Spleen (tissue), 7 donors: ENCODE measurements at regions not wholly inside any gene's neighbourhood (a gene's known extent, or its start where the extent isn't known, plus 50 kb on each side); places are given as distances from the start of the nearest gene placed in this dataset.

Source experiments
- POLR2A ChIP-seq, 3 donors: fragments of 450-650 bp; IDR thresholded peaks; one replicate each; pipeline ENCODE4 v1.5.1; 2017; ENCODE audit warnings: antibody characterized with exemption in 3 of 3, mild to moderate bottlenecking in 1 of 3
- POLR2AphosphoS5 ChIP-seq, 3 donors: sonication (generic); formaldehyde crosslinking; IDR thresholded peaks; one replicate each; pipeline ENCODE4 v1.5.1; 2017; ENCODE audit warnings: antibody characterized with exemption in 3 of 3
- TF ChIP-seq, protein P1 (sequence below), 11 experiments: fragments of 200-600 bp in 7 of 11; fragments of 450-650 bp in 4 of 11; sonication (generic) in 4 of 11; IDR thresholded peaks in 8 of 11; conservative IDR thresholded peaks in 3 of 11; 1 replicate in 7 of 11; 2 replicates in 4 of 11; pipeline versions ENCODE4 v1.4.0 to v1.8.0; 2016 to 2021; ENCODE audit warnings: antibody characterized with exemption in 11 of 11, inconsistent platforms in 4 of 11, mild to moderate bottlenecking in 1 of 11
- donor health status: DM: no; HTN: no; CAD: no; lungs with moderate emphysema.
- donor health status: DM: no; HTN: no; CAD: no.
- donor health status: DM: no; HTN: no; CAD: no.

DNA sequence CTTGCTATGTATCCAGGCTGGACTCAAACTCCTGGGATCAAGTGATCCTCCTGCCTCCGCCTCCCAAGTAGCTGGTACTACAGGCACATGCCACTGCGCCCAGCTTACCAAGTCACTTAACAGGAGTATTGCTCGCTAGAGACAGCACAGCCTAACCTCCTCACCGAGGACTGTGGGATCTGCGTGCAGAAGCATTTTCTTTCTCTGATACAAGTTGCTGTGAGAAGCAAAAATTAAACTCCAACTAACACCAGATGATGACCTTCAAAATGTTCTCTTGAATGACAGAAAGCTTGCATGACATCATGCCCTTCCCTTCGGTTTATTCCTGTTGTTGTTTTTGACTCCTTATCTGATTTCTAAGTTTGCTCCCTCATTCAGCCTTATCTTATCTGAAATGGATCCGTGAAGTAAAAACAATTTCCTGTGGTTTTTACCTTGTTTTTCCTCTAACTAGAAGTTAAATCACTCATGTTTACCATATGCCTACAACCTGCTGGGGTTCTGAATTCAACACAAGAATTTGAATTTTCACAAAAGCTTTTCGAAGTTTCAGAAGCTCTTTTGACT is 94.4 kb upstream of the KIF5B start:
- TF ChIP-seq POLR2A (IDR thresholded peaks at IDR 0.05) = no peak
- TF ChIP-seq, protein P1, sequence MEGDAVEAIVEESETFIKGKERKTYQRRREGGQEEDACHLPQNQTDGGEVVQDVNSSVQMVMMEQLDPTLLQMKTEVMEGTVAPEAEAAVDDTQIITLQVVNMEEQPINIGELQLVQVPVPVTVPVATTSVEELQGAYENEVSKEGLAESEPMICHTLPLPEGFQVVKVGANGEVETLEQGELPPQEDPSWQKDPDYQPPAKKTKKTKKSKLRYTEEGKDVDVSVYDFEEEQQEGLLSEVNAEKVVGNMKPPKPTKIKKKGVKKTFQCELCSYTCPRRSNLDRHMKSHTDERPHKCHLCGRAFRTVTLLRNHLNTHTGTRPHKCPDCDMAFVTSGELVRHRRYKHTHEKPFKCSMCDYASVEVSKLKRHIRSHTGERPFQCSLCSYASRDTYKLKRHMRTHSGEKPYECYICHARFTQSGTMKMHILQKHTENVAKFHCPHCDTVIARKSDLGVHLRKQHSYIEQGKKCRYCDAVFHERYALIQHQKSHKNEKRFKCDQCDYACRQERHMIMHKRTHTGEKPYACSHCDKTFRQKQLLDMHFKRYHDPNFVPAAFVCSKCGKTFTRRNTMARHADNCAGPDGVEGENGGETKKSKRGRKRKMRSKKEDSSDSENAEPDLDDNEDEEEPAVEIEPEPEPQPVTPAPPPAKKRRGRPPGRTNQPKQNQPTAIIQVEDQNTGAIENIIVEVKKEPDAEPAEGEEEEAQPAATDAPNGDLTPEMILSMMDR (IDR thresholded peaks at IDR 0.05 in 8 of 11, conservative IDR thresholded peaks at IDR 0.05 in 3 of 11) = no peak
- TF ChIP-seq POLR2AphosphoS5 (IDR thresholded peaks at IDR 0.05) = peak in 2 of 3 donors; percentile 15 to 38
